ENCODE measurements at regions not wholly inside any gene's neighbourhood (a gene's known extent, or its start where the extent isn't known, plus 50 kb on each side); places are given as distances from the start of the nearest gene placed in this dataset.
"Not testable (repeated sequence)": the region's sequence is repeated elsewhere in the genome, so short reads cannot be mapped to it uniquely, and the experiment has no call there.

- ATAC-seq (ENCODE audit: low read depth); CTCF ChIA-PET: not testable (repeated sequence)
Observed at GRCh38 chr2:111610035-111610434, 274.0 kb downstream of the ANAPC1 start.

GRCh38 chr2:111616651-111617218, 267.3 kb downstream of the ANAPC1 start:
- Histone ChIP-seq H4K20me1 (ENCODE audit: control insufficient read depth, insufficient read depth, low read length, poor library complexity, severe bottlenecking) (no peaks in the 10 kb centered on the region), H3K9me3 (ENCODE audit: control extremely low read depth in 1 of 3, control insufficient read depth in 2 of 3, insufficient read depth in 1 of 3, low read length in 2 of 3) (no peaks in the 10 kb centered on the region), H3K27ac (ENCODE audit: low read length in 2 of 2) (no peak overlapping the region), H3K9ac (ENCODE audit: low read length) (no peak overlapping the region), H3K36me3 (replicated peaks in 1 of 2; ENCODE audit: control extremely low read depth in 1 of 2, control insufficient read depth in 1 of 2, extremely low read depth in 1 of 2, insufficient read depth in 2 of 2, low read length in 1 of 2) (no peaks in the 10 kb centered on the region), H3K4me1 (ENCODE audit: control insufficient read depth in 2 of 2, insufficient read depth in 2 of 2, low read length in 2 of 2) (no peaks in the 10 kb centered on the region), H3K4me3 (ENCODE audit: control extremely low read depth in 1 of 5, extremely low read depth in 1 of 5, insufficient read depth in 1 of 5, low read depth in 2 of 5, low read length in 4 of 5) (no peak overlapping the region), H2AFZ (ENCODE audit: insufficient read depth, low read depth, low read length, poor library complexity, severe bottlenecking) (no peak overlapping the region), H3K4me2 (replicated peaks; ENCODE audit: low read depth, low read length, poor library complexity, severe bottlenecking) (no peak overlapping the region), H3K79me2 (ENCODE audit: control insufficient read depth, insufficient read depth, low read length) (no peaks in the 10 kb centered on the region), H3K27me3 (replicated peaks in 1 of 4; ENCODE audit: control extremely low read depth in 1 of 4, control insufficient read depth in 3 of 4, insufficient read depth in 4 of 4, low read length in 3 of 4) (no peaks in the 10 kb centered on the region)
- ChIA-PET CTCF (no interaction called here), POLR2A (no interaction called here)
- intact Hi-C loops (cut with micrococcal nuclease) = no loop called here
- TF ChIP-seq, protein P1, sequence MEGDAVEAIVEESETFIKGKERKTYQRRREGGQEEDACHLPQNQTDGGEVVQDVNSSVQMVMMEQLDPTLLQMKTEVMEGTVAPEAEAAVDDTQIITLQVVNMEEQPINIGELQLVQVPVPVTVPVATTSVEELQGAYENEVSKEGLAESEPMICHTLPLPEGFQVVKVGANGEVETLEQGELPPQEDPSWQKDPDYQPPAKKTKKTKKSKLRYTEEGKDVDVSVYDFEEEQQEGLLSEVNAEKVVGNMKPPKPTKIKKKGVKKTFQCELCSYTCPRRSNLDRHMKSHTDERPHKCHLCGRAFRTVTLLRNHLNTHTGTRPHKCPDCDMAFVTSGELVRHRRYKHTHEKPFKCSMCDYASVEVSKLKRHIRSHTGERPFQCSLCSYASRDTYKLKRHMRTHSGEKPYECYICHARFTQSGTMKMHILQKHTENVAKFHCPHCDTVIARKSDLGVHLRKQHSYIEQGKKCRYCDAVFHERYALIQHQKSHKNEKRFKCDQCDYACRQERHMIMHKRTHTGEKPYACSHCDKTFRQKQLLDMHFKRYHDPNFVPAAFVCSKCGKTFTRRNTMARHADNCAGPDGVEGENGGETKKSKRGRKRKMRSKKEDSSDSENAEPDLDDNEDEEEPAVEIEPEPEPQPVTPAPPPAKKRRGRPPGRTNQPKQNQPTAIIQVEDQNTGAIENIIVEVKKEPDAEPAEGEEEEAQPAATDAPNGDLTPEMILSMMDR (IDR thresholded peaks at IDR 0.05) = no peak
- TF ChIP-seq EZH2 (IDR thresholded peaks at IDR 0.05; ENCODE audit: borderline replicate concordance, insufficient read depth, low read depth, low read length, poor library complexity, severe bottlenecking) = no peak
- Mint-ChIP-seq H3K4me1 (no peaks in the 10 kb centered on the region), H3K27me3 (peaks cover 10% of the 10 kb centered on the region), H3K27ac (no peak overlapping the region), H3K4me3 (no peak overlapping the region), H3K9me3 (ENCODE audit: insufficient read depth) (no peaks in the 10 kb centered on the region)
- WGBS (ENCODE audit: insufficient coverage) = 94% methylated on average over 6 of the region's 8 CpGs
- no peak for ATAC-seq (ENCODE audit: low read depth)
- DNase-seq = no peak

More at GRCh38 chr2:111610035-111610434, 274.0 kb downstream of the ANAPC1 start:
- H3K27me3 Mint-ChIP-seq; H3K9me3 ChIP-seq (ENCODE audit: control extremely low read depth in 1 of 3, control insufficient read depth in 2 of 3, insufficient read depth in 1 of 3, low read length in 2 of 3); H3K4me1 ChIP-seq (ENCODE audit: control insufficient read depth in 2 of 2, insufficient read depth in 2 of 2, low read length in 2 of 2); intact Hi-C loops (cut with micrococcal nuclease); H3K4me1 Mint-ChIP-seq; H3K27ac Mint-ChIP-seq; H3K9ac ChIP-seq (ENCODE audit: low read length); H3K9me3 Mint-ChIP-seq (ENCODE audit: insufficient read depth); H3K36me3 ChIP-seq (replicated peaks in 1 of 2; ENCODE audit: control extremely low read depth in 1 of 2, control insufficient read depth in 1 of 2, extremely low read depth in 1 of 2, insufficient read depth in 2 of 2, low read length in 1 of 2); H4K20me1 ChIP-seq (ENCODE audit: control insufficient read depth, insufficient read depth, low read length, poor library complexity, severe bottlenecking); H3K4me3 ChIP-seq (ENCODE audit: control extremely low read depth in 1 of 5, extremely low read depth in 1 of 5, insufficient read depth in 1 of 5, low read depth in 2 of 5, low read length in 4 of 5); POLR2A ChIA-PET; H3K79me2 ChIP-seq (ENCODE audit: control insufficient read depth, insufficient read depth, low read length); H2AFZ ChIP-seq (ENCODE audit: insufficient read depth, low read depth, low read length, poor library complexity, severe bottlenecking); H3K4me2 ChIP-seq (replicated peaks; ENCODE audit: low read depth, low read length, poor library complexity, severe bottlenecking); H3K4me3 Mint-ChIP-seq; H3K27ac ChIP-seq (ENCODE audit: low read length in 2 of 2); H3K27me3 ChIP-seq (replicated peaks in 1 of 4; ENCODE audit: control extremely low read depth in 1 of 4, control insufficient read depth in 3 of 4, insufficient read depth in 4 of 4, low read length in 3 of 4); DNase-seq: not testable (repeated sequence)
- WGBS (ENCODE audit: insufficient coverage) = no CpG with 5 or more reads among the region's 2 CpGs
